Renal pelvis (tissue), 1 donor: ENCODE measurements at regions not wholly inside any gene's neighbourhood (a gene's known extent, or its start where the extent isn't known, plus 50 kb on each side); places are given as distances from the start of the nearest gene placed in this dataset.
"Not testable (repeated sequence)": the region's sequence is repeated elsewhere in the genome, so short reads cannot be mapped to it uniquely, and the experiment has no call there.

Source experiments
- DNase-seq: peaks from one replicate; pipeline ENCODE4 v3.0.0-alpha.2; 2013

DNA sequence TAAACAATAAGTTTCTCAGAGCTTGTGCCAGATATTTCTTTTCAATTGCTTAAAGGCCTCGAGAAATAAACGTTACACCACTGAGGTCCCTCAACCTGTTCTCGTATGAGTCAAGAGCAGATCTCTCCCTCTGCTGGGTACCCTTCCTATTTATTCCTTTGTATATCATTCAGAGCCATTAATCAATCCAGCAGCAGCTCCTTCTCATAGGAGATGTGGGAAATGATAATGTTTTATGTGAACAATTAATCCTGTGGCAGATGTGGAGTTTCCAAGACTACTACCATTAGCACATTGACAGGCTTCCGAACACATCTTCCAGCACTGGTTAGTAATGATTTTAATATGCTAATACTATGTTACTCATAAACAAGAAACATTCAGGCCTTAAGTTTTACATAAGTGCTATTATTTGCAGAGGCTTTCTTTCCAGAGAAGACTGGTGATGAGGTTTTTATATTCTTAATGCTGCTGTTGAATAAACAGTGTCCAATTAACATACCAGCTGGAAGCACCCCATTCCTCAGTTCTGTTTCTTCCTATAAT is 196.5 kb downstream of the ZNF608 start:
- DNase-seq = no peak

DNA sequence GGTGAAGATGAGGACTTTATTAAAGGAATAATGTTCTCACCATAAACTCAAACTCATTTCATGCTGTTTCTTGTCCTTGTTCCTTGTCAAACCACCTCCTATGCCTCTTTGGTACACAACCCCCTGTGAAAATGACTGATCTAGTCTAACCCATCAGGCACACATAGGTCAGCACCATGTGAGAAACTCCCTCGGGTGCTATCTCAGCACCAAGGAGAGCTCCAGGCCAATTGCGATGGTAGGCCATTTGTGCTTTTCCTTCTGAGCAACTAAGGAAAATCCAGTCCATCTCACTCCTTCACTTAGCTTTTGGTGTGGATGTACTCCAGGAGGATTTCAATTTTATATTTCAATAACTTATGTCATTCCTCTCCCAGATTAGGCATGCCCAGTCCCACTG is 199.8 kb downstream of the ZNF608 start:
- no peak for DNase-seq

DNA sequence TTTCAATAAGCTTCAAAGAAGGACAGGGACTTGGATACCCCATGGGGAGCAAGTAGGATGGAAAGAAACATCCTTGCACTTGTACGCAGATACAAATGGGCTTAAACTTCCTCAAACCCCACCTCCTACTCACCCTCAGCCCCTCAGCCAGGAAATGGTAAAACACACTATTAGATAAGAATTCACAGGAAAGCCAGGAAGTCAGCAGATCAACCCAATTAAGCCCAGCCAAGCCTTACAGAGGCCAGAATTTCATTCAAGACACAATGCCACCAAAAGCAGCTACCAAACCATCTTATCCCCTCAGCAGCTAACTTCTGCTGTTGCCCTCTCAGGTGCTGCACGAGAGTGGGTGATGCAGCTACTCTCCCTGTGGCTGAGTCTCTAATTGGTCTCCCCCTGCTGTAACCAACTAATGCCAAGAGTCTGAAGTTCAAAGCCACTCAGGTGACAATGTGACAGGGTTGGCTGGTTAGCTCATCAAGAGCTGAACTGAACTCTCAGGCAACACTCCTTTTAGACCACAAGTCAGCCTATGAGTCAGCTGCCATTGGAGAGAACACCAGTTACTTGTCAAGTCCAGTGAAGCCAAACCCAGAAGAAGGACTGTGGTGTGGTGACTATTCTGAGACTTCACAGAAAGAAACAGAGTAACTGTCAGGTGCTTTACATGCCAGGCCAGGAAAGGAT is 201.9 kb downstream of the ZNF608 start:
- no peak for DNase-seq

DNA sequence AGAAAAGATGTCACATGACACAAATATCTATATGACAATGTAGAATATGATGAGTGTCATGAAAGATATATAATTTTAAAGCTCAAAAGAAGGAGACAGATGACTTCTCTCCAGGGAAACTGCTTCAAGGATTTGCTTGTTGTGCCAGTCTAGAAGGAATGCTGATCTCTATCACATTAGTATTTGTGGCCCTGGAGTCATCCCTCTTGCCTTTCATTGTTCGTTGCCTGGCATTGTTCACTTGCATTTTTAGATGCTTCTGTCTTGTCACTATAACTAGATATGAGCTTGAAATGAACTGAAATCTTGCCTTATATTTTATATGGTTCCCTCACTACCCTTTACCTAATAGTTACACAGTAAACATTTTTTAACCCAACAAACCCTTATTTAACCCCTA is 207.5 kb downstream of the ZNF608 start:
- no peak for DNase-seq

DNA sequence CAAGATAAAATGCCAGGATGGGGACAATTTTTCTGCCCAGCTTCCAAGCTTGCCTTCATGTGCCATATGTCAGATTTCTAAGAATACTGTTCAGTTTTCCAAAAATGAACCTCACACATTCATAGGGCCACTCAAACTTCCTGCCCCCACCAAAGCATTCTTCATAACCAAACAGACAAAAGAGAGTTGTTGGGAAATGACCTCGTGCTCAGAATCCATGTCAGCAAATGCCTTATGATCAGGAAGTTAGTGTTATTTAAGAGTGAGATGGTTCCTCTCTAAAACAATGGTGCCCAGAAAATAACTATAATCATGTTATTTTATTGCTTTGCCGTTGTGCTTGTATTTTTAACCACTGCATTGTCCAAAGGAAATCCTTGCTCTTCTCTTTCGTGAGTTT is 208.2 kb downstream of the ZNF608 start:
- no peak for DNase-seq

DNA sequence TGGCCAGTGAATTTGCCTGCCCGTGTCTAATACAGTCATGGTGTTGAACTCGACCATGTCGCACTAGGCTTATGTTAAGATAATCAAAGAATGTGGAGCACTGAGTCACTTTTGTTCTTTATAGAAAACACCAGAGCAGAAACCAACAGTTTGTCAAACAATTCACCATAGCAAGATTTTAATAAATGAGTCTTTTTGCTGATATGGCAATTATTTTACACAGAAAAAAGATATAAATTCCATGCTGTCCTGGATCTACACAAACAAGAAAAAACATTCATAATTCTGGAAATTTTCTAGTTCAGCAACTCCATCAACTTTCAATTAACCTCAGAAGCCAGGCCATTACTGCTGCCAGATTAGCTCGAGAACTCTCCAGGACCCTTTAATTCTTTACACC is 208.9 kb downstream of the ZNF608 start:
- no peak for DNase-seq

DNA sequence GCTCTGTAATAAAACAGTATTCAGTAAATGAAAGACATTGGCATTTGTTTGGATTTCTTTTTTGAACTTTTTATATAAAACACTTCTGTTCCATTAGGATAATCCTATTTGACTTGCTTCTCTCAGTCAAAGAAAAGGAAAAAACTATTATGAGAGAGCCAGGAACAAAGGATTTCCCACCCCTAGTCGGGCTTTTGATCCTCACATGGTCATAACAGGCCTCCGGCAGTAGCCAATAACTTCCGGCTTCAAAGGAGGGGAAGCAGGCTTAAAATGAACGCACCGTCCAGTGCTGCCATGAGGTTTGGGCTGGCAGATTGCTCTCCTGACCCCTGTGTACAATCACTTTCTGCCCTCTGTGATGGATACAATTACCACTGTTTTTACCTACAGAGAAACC is 209.3 kb downstream of the ZNF608 start:
- no peak for DNase-seq

DNA sequence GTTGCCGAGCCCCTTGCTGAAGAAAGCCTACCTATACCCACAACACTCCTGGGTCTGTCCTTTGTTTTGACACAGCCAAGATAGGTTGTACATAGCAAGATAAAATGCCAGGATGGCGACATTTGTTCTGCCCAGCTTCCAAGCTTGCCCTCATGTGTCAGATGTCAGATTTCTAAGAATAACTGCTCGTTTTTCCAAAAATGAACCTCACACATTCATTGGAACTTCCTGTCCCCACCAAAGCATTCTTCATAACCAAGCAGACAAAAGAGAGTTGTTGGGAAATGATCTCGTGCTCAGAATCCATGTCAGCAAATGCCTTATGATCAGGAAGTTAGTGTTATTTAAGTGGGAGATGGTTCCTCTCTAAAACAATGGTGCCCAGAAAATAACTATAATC is 210.1 kb downstream of the ZNF608 start:
- no peak for DNase-seq

DNA sequence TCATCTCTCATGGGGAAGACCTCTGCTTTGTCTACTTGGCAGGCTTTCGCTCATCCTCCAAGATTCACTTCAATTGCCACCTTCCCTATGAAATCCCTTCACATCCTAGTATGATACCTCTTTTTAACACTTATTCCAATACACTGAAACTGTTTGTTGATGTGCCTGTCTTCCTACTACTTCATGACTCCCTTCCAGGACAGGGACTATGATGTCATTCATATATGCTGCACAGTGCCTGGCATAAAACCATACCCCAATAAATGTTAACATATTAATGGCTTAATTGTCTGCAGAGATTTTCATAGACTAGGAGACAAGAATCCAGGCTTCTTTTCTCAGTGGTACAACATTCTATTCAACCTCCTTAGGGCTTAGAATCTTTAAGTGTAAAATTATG is 215.5 kb downstream of the ZNF608 start:
- DNase-seq = no peak

DNA sequence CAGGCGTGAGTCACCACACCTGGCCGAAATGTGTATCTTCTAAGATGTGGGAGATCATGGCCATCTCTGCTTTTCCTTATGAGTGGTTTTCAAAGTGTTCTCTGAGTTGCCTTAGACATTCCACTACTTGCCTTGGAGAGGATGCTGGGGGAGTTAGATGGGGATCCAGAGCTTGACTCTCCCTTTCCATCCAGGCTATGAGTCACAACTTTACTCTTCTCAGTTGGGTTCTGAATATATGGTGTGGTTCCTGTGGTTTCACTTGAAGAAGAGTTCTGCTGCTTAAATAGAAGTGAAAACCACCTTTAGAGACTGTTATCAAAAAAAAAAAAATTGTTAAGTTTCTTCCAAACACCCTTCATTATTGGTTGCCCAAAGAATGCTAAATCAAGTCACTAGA is 217.6 kb downstream of the ZNF608 start:
- no peak for DNase-seq

DNA sequence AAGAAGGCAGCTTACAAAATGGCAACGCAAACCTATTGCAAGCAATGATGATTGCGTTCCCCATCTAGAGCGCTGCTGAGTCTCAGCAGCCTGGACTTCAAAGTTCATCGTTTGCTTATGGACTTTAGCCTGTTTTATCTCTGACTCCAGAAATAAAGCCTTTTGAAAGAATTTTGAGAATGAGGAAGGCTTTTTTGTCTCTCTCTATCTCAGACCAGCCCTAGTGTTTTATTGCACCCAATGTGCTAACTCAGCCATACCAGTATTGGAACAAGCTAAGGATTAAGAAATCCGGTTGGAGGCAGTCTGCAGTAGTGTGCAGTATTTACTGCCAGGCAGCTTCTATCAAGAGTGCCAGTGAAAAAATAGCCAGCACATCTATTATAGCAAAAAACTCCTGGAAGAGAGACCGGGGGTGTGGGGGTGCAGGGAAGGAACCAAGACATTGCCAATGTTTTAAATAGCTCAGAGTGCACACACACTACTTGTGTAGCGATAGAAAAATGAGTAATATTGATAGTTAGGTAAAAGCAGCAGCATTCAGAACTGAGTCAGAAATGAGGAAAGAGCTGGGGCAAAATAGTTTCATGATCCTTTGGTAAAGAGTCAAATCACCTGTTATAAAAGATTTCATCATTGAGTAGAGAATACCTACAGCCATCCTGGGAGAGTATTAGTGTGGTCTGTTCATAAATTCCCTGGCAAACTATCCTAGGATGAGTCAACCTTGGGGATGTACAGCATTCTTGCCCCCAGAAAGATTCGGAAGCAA is 219.0 kb downstream of the ZNF608 start:
- no peak for DNase-seq

DNA sequence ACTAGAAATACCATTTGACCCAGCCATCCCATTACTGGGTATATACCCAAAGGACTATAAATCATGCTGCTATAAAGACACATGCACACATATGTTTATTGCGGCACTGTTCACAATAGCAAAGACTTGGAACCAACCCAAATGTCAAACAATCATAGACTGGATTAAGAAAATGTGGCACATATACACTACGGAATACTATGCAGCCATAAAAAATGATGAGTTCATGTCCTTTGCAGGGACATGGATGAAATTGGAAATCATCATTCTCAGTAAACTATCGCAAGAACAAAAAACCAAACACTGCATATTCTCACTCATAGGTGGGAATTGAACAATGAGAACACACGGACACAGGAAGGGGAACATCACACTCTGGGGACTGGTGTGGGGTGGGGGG is 220.4 kb downstream of the ZNF608 start:
- DNase-seq = not testable (repeated sequence)

DNA sequence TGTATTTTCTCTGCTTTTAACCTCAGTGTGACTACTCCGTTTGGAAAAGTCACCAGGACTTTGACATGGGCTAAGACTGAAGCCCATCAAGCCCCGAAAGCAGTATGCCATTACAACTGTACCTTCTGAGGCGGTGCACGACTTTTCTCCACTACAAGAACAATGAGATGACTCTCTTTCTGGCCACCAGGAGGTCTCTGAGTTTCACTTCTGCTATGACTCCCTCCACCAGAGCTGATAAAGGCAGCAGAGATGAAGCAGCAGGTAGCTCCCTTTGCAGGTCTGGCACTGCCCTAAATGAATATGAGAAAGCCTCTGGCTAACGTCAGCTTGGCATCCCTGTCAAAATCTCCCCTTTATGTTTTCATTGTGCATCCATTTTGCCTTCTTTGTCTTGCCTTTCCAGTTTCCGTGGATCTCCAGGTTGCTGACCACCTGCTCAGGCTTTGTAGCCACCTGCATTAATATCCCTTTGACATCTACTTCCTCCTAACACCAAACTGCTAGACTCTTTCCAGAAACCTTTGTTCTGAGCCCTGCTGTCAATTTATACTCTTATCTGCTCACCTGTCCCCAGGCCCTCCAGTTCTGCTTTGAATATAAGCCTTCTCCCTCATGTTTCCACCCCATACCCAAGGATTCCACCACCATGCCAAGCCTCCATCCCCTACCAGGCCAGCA is 221.7 kb downstream of the ZNF608 start:
- no peak for DNase-seq

DNA sequence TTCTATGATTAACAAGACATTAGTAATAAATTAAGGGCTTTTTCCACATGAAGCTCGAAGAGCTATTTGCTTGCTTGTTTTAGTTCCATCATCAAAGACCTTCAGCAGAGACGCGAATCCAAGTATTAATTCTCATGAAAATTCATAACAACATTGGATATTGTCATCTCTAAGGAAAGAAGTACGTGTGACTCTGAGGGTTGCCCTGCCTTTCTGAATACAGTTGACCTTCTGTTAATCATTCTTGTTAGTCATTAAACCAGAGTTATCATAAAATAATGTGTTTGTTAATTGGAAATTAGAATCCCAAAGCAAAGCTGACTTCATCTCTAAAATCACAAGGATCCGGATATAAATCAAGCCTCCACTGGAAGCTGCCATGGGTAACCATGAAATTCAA is 222.5 kb downstream of the ZNF608 start:
- no peak for DNase-seq

DNA sequence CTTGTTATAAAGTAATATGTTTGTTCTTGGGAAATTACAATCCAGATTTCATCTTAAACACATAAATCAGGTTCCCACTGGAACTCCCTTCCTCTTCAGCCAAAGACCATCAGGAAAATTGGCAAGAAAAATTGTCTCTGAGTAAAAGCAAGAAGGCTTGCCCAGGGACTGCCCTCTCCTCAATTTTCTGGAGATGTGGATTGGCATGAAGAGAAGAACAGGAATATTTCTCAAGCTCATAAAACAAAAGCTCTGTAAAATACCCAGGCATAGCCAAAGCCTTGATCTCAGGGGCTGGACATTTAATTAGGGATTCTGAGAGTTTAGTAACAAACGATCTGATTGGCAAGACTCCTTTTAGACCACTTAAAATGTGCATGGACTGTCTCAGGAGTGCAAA is 223.4 kb downstream of the ZNF608 start:
- no peak for DNase-seq

DNA sequence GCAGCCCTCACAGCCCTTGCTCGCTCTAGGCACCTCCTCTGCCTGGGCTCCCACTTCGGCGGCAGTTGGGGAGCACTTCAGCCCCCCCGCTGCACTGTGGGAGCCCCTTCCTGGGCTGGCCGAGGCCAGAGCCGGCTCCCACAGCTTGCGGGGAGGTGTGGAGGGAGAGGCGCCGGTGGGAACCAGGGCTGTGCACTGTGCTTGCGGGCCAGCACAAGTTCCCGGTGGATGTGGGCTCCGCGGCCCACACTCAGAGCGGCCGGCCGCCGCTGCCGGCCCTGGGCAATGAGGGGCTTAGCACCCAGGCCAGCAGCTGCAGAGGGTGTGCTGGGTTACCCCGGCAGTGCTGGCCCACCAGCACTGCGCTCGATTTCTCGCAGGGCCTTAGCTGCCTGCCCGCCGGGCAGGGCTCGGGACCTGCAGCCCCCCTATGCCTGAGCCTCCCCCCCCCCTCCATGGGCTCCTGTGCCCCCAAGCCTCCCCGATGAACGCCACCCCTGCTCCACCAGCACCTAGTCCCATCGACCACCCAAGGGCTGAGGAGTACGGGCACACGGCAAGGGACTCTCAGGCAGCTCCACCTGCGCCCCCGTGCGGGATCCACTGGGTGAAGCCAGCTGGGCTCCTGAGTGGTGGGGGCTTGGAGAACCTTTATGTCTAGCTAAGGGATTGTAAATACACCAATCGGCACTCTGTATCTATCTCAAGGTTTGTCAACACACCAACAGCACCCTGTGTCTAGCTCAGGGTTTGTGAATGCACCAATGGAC is 224.8 kb downstream of the ZNF608 start:
- DNase-seq = no peak

DNA sequence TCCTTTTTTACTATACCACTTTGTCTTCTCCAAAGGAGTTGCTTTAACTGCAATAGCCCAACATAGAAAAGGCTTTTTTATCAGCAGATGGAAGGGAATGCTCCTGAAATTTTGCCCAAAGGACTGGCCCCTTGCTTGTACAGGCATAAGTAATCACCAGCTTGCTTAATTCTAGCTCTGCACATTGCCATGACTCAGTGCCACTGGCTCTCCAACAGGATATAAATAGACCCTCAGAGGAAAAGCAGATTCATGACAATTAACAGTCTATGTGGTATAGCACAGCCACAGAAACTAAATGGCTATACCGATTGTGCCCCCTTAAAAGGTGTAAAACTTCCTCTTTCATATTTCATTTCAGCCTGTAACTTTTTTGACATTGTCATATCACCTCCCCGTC is 227.0 kb downstream of the ZNF608 start:
- no peak for DNase-seq

DNA sequence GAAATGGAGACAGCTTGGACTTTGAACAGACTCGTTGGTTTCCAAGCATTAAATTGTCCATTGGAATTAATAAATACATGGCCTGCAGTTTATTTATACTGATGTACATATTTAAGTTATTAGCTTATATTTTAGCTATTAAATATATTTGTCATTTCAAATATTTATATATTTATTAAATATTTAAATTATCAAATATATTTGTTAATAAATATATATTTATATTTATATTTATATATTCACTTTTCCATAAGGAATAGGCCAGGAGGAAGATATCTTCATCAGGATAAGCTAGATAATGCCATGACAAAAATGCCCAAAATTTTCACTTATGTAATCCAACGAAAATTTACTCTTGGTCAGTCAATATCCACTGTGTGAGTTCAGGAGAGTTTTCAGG is 229.9 kb downstream of the ZNF608 start:
- DNase-seq = no peak

DNA sequence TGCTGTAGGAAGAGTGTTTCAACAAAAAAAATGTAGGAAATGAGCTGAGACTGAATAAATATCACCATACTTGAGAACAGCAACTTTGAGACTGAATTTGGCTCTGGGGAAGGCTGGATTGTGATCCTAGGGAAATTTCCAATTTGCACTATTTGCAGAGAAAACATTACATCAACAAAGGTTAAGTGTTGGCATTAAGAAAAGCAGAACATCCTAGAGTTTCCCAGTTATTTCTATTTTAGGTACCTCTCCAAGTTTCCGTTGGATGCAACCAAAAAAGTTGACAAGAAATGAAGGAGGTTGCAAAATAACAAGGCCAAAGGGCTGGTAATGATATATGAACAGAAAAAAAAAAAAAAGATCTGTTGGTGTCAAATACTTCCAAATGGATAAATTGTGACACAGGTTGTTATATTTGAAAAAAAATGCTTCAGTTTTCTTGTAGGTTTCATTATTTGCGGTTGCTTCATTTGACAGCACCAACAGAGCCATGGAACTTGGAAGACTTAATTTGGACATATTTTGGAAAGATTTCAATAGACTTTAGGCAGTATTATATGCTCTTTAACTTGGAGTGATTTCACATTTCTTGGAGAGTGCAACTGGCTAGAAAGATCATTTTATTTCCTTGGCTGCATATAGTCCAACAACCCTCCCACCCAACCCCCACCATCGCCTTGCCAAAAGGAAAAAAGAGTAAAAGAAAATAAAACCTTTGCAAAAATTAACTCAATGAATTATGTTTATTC is 230.8 kb downstream of the ZNF608 start:
- no peak for DNase-seq

DNA sequence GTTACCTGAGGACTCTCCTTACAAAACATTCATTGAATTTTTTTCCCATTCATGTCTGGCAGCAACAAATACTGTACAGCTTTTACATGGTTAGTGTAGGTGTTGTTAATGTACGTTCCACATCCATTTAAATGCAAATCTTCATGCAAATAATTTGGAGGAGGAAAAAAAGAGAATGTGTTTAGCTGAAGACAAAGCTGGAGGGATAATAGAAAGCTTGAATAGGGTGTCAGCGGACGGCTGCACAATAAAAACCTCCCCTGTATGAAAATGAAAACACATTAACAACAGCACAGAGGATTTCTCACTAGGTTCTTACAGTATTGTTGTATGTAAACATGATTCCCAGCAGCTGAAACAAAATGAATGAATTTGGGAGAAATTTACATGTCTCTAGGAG is 231.5 kb downstream of the ZNF608 start:
- no peak for DNase-seq

DNA sequence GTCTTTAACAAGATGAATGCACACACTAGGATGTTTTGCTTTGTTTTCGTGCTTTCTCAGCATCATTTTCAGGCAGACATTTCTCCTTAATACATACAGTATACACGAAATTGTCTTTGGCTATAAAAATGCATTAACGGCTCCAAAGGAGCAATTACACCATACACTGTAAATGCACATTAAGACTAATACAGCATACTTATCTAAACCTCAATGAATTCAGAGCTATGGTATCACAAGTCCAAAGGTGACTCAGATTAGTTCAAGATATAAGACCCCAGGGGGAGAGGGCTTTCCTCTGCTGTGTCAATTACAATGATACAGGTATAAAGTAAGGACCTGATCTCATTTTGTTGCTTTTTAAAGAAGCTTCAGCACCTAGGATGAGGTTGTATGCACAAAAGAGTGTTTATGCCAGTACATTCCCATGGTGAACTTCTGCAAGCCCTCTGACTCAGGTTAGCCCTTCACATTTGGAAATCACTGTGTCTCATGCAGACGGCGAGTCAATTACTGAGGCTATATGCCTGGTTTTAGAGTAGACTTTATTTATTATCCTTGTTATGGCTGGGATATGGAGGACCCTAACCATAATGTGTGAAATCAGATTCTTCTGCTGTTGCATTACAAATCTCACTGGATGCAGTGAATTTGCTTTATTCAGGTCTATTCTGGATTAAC is 233.3 kb downstream of the ZNF608 start:
- no peak for DNase-seq
